ENCODE measurements at regions not wholly inside any gene's neighbourhood (a gene's known extent, or its start where the extent isn't known, plus 50 kb on each side); places are given as distances from the start of the nearest gene placed in this dataset.

DNA sequence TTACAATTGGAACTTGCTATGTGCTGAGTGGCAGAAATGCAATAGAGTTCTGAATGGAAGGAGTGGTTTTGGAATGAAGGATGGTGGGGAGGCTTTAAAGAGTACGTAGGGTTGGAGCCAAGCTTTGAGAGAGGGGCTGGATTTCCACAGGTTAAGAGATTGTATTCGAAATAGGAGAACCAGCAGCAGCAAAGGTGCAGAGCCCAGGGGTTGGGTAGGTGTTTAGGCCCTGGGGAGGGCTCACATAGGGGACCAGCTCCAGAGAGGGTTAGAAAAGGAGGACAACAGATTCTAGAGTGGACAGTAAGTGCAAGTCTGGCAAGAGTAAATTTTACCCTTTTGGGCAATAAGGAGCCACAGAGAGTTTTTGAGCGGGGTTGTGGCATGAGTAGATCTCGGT, 297.2 kb downstream of the RPS24 start:
- H3K27ac ChIP-seq (ENCODE audit: low read length) = no peak overlapping the region
- 100% methylated on average over 4 of the region's 4 CpGs for WGBS (ENCODE audit: insufficient coverage, low lambda C conversion rate)
- H3K27me3 ChIP-seq (ENCODE audit: control insufficient read depth, insufficient read depth, low read length) = no peaks in the 10 kb centered on the region

DNA sequence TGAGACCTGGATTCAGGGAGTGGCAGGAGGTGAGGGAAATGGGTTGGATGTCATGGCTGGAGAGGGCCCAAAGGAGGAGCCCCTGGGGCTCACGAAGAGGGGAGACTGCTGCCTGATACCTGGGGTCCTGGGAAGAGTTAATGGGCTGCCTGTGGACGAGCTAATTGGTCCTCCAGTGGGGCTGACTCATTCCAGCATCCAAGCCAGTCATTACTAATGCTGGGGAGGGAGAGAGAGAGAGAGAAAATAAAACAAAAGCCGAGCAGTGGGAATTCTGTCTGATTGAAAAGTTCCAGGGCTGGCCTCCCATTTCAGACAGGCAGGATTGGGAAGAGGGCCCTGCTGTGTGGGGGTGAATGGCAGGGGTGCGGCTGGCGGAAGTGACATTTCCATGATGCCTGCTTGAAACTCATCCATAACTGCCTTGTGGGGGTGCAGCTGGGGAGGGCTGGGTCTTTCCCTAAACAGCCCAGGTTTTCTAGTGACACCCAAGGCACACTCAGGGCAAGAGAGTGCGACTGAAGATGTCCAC, 297.8 kb downstream of the RPS24 start:
- WGBS (ENCODE audit: insufficient coverage, low lambda C conversion rate) = no CpG with 5 or more reads among the region's 6 CpGs
- peaks cover 13% of the 10 kb centered on the region for H3K9me3 ChIP-seq (ENCODE audit: control insufficient read depth, low read depth, low read length)
- no peak for DNase-seq
- no peaks in the 10 kb centered on the region for H3K4me1 ChIP-seq (ENCODE audit: control insufficient read depth, insufficient read depth, low read length)
- no peak overlapping the region for H3K27ac ChIP-seq (ENCODE audit: low read length)
- H3K36me3 ChIP-seq (ENCODE audit: control insufficient read depth, insufficient read depth, low read length) = no peaks in the 10 kb centered on the region
- no peaks in the 10 kb centered on the region for H3K27me3 ChIP-seq (ENCODE audit: control insufficient read depth, insufficient read depth, low read length)
- H3K4me3 ChIP-seq (ENCODE audit: low read length) = no peak overlapping the region

More for the DNA sequence above, 297.2 kb downstream of the RPS24 start:
- no peaks in the 10 kb centered on the region for H3K36me3 ChIP-seq (ENCODE audit: control insufficient read depth, insufficient read depth, low read length)
- no peaks in the 10 kb centered on the region for H3K4me1 ChIP-seq (ENCODE audit: control insufficient read depth, insufficient read depth, low read length)
- no peak overlapping the region for H3K4me3 ChIP-seq (ENCODE audit: low read length)
- peaks cover 18% of the 10 kb centered on the region for H3K9me3 ChIP-seq (ENCODE audit: control insufficient read depth, low read depth, low read length)
- DNase-seq = no peak

DNA sequence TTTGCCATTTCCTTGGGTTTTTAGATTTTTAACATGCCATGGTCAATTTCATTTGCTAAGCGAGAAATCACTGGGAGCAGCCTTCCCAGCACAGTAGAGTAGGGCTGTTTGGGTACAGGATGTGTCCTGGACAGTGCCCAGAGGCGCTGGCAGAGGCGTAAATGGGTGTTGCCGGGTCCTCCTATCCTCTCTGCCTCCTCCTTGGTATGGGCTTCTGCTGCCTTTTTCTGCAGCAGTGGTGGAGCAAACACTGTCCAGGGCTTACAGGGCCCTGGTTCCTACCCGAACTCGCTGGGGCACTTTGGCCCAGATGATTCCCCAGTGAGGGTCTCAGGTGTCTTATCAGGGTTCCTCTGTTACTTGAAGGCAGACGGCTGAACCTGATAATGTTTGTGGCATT, 298.3 kb downstream of the RPS24 start:
- no peak for DNase-seq
- H3K27ac ChIP-seq (ENCODE audit: low read length) = no peak overlapping the region
- H3K4me3 ChIP-seq (ENCODE audit: low read length) = no peak overlapping the region
- H3K27me3 ChIP-seq (ENCODE audit: control insufficient read depth, insufficient read depth, low read length) = no peaks in the 10 kb centered on the region
- H3K4me1 ChIP-seq (ENCODE audit: control insufficient read depth, insufficient read depth, low read length) = no peaks in the 10 kb centered on the region
- WGBS (ENCODE audit: insufficient coverage, low lambda C conversion rate) = no CpG with 5 or more reads among the region's 7 CpGs
- peaks cover 7% of the 10 kb centered on the region for H3K9me3 ChIP-seq (ENCODE audit: control insufficient read depth, low read depth, low read length)
- no peaks in the 10 kb centered on the region for H3K36me3 ChIP-seq (ENCODE audit: control insufficient read depth, insufficient read depth, low read length)

DNA sequence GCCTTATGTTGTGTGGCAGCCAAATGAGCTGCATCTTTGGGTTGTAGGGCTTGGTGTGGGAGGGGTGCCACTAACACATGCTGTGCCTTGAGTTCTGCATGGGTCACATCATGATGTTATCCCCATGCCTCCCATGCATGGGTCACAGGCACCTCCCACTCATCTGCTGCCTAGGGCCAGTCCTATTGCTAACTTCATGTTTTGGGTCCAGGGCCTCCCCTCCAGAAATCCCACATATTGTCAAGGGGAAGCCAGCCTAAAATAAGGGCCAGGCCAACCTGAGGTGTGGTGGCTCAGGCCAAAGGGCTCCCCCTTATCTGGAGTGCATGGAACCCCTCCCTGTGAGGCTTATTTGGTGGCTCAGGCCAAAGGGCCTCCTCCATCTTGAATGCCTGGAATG, 299.0 kb downstream of the RPS24 start:
- Histone ChIP-seq H3K27ac (ENCODE audit: low read length) (no peak overlapping the region), H3K36me3 (ENCODE audit: control insufficient read depth, insufficient read depth, low read length) (no peaks in the 10 kb centered on the region), H3K9me3 (ENCODE audit: control insufficient read depth, low read depth, low read length) (peaks cover under 1% of the 10 kb centered on the region), H3K27me3 (ENCODE audit: control insufficient read depth, insufficient read depth, low read length) (no peaks in the 10 kb centered on the region), H3K4me1 (ENCODE audit: control insufficient read depth, insufficient read depth, low read length) (no peaks in the 10 kb centered on the region), H3K4me3 (ENCODE audit: low read length) (no peak overlapping the region)
- DNase-seq = no peak

DNA sequence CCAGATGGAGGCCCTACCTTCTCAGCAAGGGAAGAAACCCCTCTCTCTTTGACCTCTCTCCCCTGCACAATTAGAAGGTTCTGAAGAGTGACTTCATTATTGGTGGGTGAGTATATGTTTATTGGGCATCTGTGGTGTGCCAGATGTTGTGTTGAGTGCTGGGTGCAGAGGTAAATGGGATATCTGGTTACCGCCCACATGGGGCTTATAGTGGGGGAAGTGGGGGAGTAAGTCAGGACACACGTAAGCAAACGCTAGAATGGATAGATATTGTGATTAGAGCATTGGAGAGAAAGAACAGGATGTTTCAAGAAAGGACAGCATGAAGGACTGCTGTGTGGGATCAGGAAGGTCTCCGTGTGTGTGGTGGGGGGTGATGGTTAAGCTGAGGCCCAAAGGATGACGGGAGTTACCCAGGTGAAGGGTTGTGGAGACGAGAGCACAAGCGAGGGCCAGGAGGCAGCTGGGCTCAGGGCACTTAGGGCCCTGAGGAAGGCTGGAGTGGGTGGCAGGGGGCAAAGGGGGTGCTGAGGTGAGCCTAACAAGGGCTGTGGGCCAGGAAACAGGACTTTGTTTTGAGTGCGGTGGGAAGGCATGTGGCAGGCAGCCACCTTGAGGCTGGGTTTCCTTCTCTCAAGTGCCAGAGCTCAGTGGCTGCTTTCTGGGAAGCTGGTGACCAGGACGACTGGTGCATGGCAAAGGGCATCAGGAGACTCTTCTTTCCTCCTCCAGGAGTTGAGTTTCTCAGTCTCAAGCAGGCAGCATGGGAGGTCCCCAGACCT, 299.9 kb downstream of the RPS24 start:
- no peak for DNase-seq
- no peaks in the 10 kb centered on the region for H3K4me1 ChIP-seq (ENCODE audit: control insufficient read depth, insufficient read depth, low read length)
- no peak overlapping the region for H3K27ac ChIP-seq (ENCODE audit: low read length)
- H3K27me3 ChIP-seq (ENCODE audit: control insufficient read depth, insufficient read depth, low read length) = no peaks in the 10 kb centered on the region
- no peaks in the 10 kb centered on the region for H3K9me3 ChIP-seq (ENCODE audit: control insufficient read depth, low read depth, low read length)
- H3K4me3 ChIP-seq (ENCODE audit: low read length) = no peak overlapping the region
- no peaks in the 10 kb centered on the region for H3K36me3 ChIP-seq (ENCODE audit: control insufficient read depth, insufficient read depth, low read length)
- WGBS (ENCODE audit: insufficient coverage, low lambda C conversion rate) = no CpG with 5 or more reads among the region's 9 CpGs

DNA sequence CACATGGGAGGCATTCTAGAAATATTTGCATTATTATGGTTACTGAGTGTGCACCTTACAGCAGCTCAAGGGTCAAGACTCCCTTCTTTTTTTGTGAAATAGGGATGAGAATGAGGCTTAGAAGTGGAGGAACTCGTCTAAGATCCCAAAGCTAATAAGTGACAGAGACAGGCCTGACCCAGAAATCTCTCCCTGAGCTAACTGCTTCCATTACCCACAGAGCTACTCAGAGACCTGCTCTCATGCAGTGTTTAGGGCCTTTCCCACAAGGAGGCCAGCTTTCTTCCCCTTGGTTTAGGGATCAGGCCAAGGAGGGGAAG, 301.7 kb downstream of the RPS24 start:
- H3K27ac ChIP-seq (ENCODE audit: low read length) = no peak overlapping the region

DNA sequence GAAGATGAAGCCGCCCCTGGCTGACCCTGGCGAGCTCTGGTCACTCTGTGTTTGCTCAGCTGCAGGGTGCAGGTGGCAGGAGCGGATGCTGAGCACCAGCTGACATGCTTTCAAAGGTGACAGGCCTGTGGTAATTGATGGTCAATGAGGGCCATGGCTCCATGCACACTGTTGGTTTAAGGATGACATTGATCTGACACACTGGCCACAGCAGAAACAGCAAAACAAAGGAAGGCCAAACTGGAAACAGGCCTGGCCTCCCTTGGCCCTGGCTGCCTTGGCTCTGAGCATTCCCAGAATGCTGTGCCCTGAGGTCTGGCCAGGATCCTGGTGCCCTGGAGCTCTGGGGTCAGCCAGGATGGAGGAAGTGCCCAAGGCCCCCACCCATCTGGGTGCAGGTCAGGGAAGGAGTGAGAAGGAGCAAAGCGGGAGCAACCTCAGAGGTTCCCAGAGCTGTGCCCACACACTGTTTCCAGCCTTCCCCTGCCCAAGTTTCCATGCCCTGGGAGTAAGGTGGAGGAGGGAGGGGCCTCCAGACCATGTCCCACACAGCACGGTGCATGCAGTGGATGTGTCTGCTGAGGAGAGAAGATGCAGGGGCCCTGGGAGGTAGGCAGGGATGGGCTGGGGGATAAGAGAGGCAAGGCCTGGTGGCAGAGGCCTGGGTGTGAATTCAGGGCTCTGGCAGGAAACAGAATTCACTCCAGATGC, 302.2 kb downstream of the RPS24 start:
- no peaks in the 10 kb centered on the region for H3K36me3 ChIP-seq (ENCODE audit: control insufficient read depth, insufficient read depth, low read length)

More for the DNA sequence above, 301.7 kb downstream of the RPS24 start:
- Histone ChIP-seq H3K9me3 (ENCODE audit: control insufficient read depth, low read depth, low read length) (no peaks in the 10 kb centered on the region), H3K27me3 (ENCODE audit: control insufficient read depth, insufficient read depth, low read length) (peaks cover 5% of the 10 kb centered on the region), H3K4me3 (ENCODE audit: low read length) (no peak overlapping the region), H3K36me3 (ENCODE audit: control insufficient read depth, insufficient read depth, low read length) (no peaks in the 10 kb centered on the region), H3K4me1 (ENCODE audit: control insufficient read depth, insufficient read depth, low read length) (no peaks in the 10 kb centered on the region)
- WGBS (ENCODE audit: insufficient coverage, low lambda C conversion rate) = no CpG with 5 or more reads among the region's 1 CpG
- no peak for DNase-seq

DNA sequence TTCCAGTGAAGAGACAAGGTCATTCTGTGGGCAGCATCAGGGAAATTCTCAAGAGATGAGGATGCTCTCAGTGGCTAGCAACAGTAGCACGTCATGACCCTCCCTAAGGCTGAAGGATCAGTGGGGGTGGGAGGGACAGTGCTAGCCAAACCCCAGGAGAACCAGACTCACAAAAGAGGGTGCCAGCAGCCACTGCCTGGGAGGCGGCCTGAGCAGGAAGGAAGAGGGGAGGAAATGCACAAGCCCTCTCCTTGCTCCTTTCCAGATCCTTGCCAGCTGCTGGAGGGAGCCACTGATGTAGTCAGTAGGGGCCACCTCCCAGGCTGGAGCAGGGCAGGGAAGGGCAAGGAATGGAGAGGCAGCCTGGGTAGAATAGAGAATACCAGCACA, 302.7 kb downstream of the RPS24 start:
- no peak overlapping the region for H3K4me3 ChIP-seq (ENCODE audit: low read length)
- no peak overlapping the region for H3K27ac ChIP-seq (ENCODE audit: low read length)
- no peak for DNase-seq
- no peaks in the 10 kb centered on the region for H3K4me1 ChIP-seq (ENCODE audit: control insufficient read depth, insufficient read depth, low read length)
- no CpG with 5 or more reads among the region's 2 CpGs for WGBS (ENCODE audit: insufficient coverage, low lambda C conversion rate)
- no peaks in the 10 kb centered on the region for H3K9me3 ChIP-seq (ENCODE audit: control insufficient read depth, low read depth, low read length)
- no peaks in the 10 kb centered on the region for H3K36me3 ChIP-seq (ENCODE audit: control insufficient read depth, insufficient read depth, low read length)
- peaks cover 5% of the 10 kb centered on the region for H3K27me3 ChIP-seq (ENCODE audit: control insufficient read depth, insufficient read depth, low read length)

More for the DNA sequence above, 302.2 kb downstream of the RPS24 start:
- H3K4me3 ChIP-seq (ENCODE audit: low read length) = no peak overlapping the region
- H3K9me3 ChIP-seq (ENCODE audit: control insufficient read depth, low read depth, low read length) = no peaks in the 10 kb centered on the region
- no peak overlapping the region for H3K27ac ChIP-seq (ENCODE audit: low read length)
- H3K27me3 ChIP-seq (ENCODE audit: control insufficient read depth, insufficient read depth, low read length) = peaks cover 5% of the 10 kb centered on the region
- WGBS (ENCODE audit: insufficient coverage, low lambda C conversion rate) = no CpG with 5 or more reads among the region's 5 CpGs
- no peak for DNase-seq
- H3K4me1 ChIP-seq (ENCODE audit: control insufficient read depth, insufficient read depth, low read length) = no peaks in the 10 kb centered on the region

DNA sequence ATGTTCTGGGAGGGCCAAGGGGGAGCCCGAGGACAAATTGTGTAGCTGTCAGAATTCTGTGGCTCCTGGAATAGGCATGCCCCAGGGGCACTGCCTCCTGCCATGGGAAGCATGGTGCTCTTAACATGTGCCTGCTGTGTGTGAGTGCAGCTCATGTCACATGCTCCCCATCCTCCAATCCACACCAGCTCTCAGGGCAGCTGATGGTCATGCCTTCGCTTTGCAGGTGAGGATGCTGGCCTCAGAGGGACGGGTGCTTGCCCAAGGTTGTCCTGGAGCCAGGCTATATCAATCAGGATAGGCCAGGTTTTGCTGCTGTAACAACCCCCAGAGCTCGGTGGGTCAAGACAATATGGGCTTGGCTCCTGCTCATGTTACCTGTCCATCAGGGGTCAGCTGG, 303.4 kb downstream of the RPS24 start:
- H3K27ac ChIP-seq (ENCODE audit: low read length) = no peak overlapping the region
- DNase-seq = no peak
- no peaks in the 10 kb centered on the region for H3K9me3 ChIP-seq (ENCODE audit: control insufficient read depth, low read depth, low read length)
- peaks cover 5% of the 10 kb centered on the region for H3K27me3 ChIP-seq (ENCODE audit: control insufficient read depth, insufficient read depth, low read length)
- no peaks in the 10 kb centered on the region for H3K36me3 ChIP-seq (ENCODE audit: control insufficient read depth, insufficient read depth, low read length)
- H3K4me3 ChIP-seq (ENCODE audit: low read length) = no peak overlapping the region
- no CpG with 5 or more reads among the region's 4 CpGs for WGBS (ENCODE audit: insufficient coverage, low lambda C conversion rate)
- H3K4me1 ChIP-seq (ENCODE audit: control insufficient read depth, insufficient read depth, low read length) = no peaks in the 10 kb centered on the region

DNA sequence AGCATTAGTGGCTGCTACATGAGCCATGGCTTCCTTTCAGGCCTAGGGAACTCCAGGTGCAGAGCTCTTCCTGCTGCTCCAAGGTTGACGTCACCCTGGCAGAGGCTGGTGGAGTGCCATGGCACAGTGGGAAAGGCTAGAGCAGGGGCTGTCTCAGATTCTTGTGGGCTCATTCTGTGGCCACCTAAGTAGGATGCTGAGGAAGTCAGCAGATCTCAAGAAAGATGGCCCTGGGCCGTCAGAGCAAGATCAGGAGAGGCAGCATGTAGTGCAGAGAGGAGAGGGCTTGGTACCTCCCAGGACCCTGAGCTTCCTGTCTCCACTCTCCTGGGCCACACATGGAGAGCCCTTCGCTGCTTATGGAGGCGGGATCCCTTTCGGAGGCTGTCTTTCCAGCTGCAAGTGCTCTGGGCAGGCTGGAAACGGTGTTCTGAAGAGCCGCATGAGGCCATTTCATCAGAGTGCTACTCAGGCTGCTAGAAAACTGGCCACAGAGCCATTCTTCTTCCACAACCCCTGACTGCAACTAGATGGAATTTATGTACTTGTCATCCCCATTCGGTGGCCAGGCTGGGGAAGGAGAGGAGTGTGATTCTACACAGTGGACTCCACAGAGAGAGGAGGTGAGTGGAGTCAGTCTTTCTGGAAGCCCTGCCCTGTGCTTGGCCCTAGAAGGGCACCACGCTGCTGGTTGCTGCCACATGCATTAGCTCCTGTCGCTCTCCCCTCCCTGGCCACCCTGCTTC, 304.2 kb downstream of the RPS24 start:
- no peak for DNase-seq
- H3K27ac ChIP-seq (ENCODE audit: low read length) = no peak overlapping the region
- no peaks in the 10 kb centered on the region for H3K9me3 ChIP-seq (ENCODE audit: control insufficient read depth, low read depth, low read length)
- H3K4me3 ChIP-seq (ENCODE audit: low read length) = no peak overlapping the region
- H3K4me1 ChIP-seq (ENCODE audit: control insufficient read depth, insufficient read depth, low read length) = no peaks in the 10 kb centered on the region
- no peaks in the 10 kb centered on the region for H3K36me3 ChIP-seq (ENCODE audit: control insufficient read depth, insufficient read depth, low read length)
- no CpG with 5 or more reads among the region's 10 CpGs for WGBS (ENCODE audit: insufficient coverage, low lambda C conversion rate)
- peaks cover 5% of the 10 kb centered on the region for H3K27me3 ChIP-seq (ENCODE audit: control insufficient read depth, insufficient read depth, low read length)
